Dendritic cell treated with granulocyte-macrophage colony-stimulating factor and Interleukin-4, amounts not matched to agents 40 ng/mL and 50 ng/mL, for 4 days (primary cell): ENCODE measurements at regions not wholly inside any gene's neighbourhood (a gene's known extent, or its start where the extent isn't known, plus 50 kb on each side); places are given as distances from the start of the nearest gene placed in this dataset.

Experiments
- H3K27ac Mint-ChIP-seq: one replicate; pipeline ENCODE4 v1.8.0; 2022; ENCODE audit warnings: mild to moderate bottlenecking, mixed read lengths
- H3K27me3 Mint-ChIP-seq: one replicate; pipeline ENCODE4 v1.8.0; 2022; ENCODE audit warnings: mild to moderate bottlenecking, mixed read lengths
- H3K36me3 Mint-ChIP-seq: one replicate; pipeline ENCODE4 v1.8.0; 2022; ENCODE audit warnings: low read depth, mixed read lengths
- H3K4me1 Mint-ChIP-seq: one replicate; pipeline ENCODE4 v1.8.0; 2022; ENCODE audit warnings: low read depth, mixed read lengths
- H3K4me3 Mint-ChIP-seq: one replicate; pipeline ENCODE4 v1.8.0; 2022; ENCODE audit warnings: mild to moderate bottlenecking, moderate library complexity, mixed read lengths
- H3K9me3 Mint-ChIP-seq: one replicate; pipeline ENCODE4 v1.8.0; 2022; ENCODE audit warnings: mixed read lengths
- intact Hi-C: fragments of 100-400 bp; cut with micrococcal nuclease; formaldehyde crosslinking; loops from one replicate; pipeline ENCODE4 v1.15.0; 2022

GRCh38 chr3:105923140-105923539, 54.3 kb upstream of the CBLB start:
- H3K9me3 Mint-ChIP-seq: peaks cover 25% of the 10 kb centered on the region
- H3K4me1 Mint-ChIP-seq: no peaks in the 10 kb centered on the region
- no peaks in the 10 kb centered on the region for H3K27me3 Mint-ChIP-seq
- H3K27ac Mint-ChIP-seq: no peak overlapping the region
- no peak overlapping the region for H3K4me3 Mint-ChIP-seq
- intact Hi-C loops: no loop called here
- H3K36me3 Mint-ChIP-seq: no peaks in the 10 kb centered on the region

GRCh38 chr3:105927741-105928140, 58.9 kb upstream of the CBLB start:
- no peaks in the 10 kb centered on the region for H3K36me3 Mint-ChIP-seq
- no peak overlapping the region for H3K27ac Mint-ChIP-seq
- intact Hi-C loops: no loop called here
- no peaks in the 10 kb centered on the region for H3K9me3 Mint-ChIP-seq
- H3K4me1 Mint-ChIP-seq: no peaks in the 10 kb centered on the region
- no peaks in the 10 kb centered on the region for H3K27me3 Mint-ChIP-seq
- H3K4me3 Mint-ChIP-seq: no peak overlapping the region

- no peak overlapping the region for H3K4me3 Mint-ChIP-seq
- intact Hi-C loops: no loop called here
- H3K9me3 Mint-ChIP-seq: no peaks in the 10 kb centered on the region
- no peaks in the 10 kb centered on the region for H3K4me1 Mint-ChIP-seq
- no peak overlapping the region for H3K27ac Mint-ChIP-seq
- no peaks in the 10 kb centered on the region for H3K36me3 Mint-ChIP-seq
- H3K27me3 Mint-ChIP-seq: no peaks in the 10 kb centered on the region
Observed at GRCh38 chr3:105930733-105931132, 61.9 kb upstream of the CBLB start.

DNA sequence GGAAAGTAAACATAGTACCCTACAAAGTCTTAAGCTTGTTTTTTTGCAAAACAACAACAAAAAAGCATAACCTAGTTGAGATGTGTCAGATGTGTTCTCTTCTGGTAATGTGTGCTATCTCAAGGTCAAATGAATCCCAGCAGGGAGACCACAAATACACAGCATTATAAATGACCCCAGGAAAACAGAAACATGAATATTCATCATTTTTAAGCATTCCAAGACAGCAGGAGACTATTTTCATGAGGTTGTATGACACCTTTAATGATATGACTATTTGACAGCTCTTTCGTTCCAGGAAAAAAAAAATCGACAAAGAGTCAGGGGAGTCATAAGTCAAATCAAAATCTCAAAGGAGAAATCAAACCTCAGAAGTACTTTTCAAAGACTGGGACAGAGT, 62.7 kb upstream of the CBLB start:
- Mint-ChIP-seq H3K36me3 (no peaks in the 10 kb centered on the region), H3K4me3 (no peak overlapping the region), H3K4me1 (no peaks in the 10 kb centered on the region), H3K27ac (no peak overlapping the region), H3K9me3 (no peaks in the 10 kb centered on the region), H3K27me3 (no peaks in the 10 kb centered on the region)
- intact Hi-C loops: no loop called here

- H3K36me3 Mint-ChIP-seq: no peaks in the 10 kb centered on the region
- no peaks in the 10 kb centered on the region for H3K9me3 Mint-ChIP-seq
- H3K27ac Mint-ChIP-seq: no peak overlapping the region
- H3K27me3 Mint-ChIP-seq: no peaks in the 10 kb centered on the region
- no peak overlapping the region for H3K4me3 Mint-ChIP-seq
- intact Hi-C loops: no loop called here
- no peaks in the 10 kb centered on the region for H3K4me1 Mint-ChIP-seq
Observed at GRCh38 chr3:105933871-105934270, 65.1 kb upstream of the CBLB start.

DNA sequence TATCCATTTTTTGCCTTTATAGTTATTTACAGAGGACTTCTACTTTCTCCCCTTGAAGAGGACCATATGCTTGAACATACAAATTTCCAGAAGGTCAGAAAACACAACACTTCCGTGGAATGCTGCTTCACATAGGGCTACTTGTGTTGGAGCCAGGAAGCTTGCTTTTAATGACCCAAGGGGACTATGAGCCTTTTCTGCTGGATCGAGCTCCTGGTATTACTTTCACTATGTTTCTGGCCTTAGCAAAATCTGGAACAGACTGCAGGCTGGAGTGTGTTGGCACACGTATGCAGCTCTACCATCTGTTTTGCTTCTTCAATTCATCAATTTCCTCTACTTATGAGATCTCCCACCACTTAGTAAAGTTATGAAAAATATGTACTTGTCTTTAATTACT, 69.3 kb upstream of the CBLB start:
- H3K27me3 Mint-ChIP-seq: no peaks in the 10 kb centered on the region
- H3K4me1 Mint-ChIP-seq: no peaks in the 10 kb centered on the region
- intact Hi-C loops: no loop called here
- H3K27ac Mint-ChIP-seq: no peak overlapping the region
- H3K36me3 Mint-ChIP-seq: no peaks in the 10 kb centered on the region
- H3K9me3 Mint-ChIP-seq: peaks cover 6% of the 10 kb centered on the region
- H3K4me3 Mint-ChIP-seq: no peak overlapping the region

DNA sequence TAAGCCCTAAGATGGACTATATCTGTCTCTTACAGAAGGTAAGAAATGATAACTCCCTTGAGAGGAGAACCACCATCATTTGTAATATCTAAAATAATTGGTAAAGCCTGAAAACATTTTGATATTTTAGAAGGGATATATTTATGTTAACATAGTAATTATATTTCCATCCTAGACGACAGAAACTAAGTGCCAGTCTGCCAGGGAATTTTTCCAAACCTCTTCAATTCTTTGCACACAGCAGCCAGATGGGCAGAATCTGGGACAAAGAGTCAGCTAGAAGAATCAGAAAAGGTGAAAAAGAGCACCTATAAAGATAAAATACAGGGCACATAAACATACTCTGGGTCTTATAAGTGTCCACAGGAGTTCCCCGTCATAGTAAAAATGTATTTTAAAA, 70.0 kb upstream of the CBLB start:
- Mint-ChIP-seq H3K4me3 (no peak overlapping the region), H3K27me3 (no peaks in the 10 kb centered on the region), H3K27ac (no peak overlapping the region), H3K4me1 (no peaks in the 10 kb centered on the region), H3K9me3 (peaks cover 6% of the 10 kb centered on the region), H3K36me3 (no peaks in the 10 kb centered on the region)
- intact Hi-C loops: no loop called here

GRCh38 chr3:105944276-105944675, 75.5 kb upstream of the CBLB start:
- intact Hi-C loops: no loop called here
- peaks cover 6% of the 10 kb centered on the region for H3K9me3 Mint-ChIP-seq
- no peaks in the 10 kb centered on the region for H3K27me3 Mint-ChIP-seq
- H3K4me3 Mint-ChIP-seq: no peak overlapping the region
- peaks cover 8% of the 10 kb centered on the region for H3K4me1 Mint-ChIP-seq
- no peaks in the 10 kb centered on the region for H3K36me3 Mint-ChIP-seq
- no peak overlapping the region for H3K27ac Mint-ChIP-seq

DNA sequence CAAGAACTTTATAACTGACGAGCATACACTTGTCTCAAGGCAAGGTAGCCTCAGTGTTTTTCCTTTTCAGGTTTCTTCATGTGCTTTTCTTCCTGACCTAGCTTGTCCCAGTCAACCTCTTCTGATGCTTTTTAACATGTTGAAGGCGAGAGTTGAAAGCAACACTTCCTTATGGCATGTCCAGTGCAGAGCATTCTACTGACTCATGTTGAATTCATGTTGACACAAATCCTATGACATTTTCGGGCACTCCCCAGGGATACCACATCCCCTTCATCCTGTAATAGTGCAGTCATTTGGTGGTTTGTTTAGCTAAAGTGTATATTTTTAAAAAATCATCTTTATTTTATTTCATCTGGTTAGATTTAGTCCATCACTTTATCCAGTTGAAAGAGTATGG, 75.9 kb upstream of the CBLB start:
- Mint-ChIP-seq H3K36me3 (no peaks in the 10 kb centered on the region), H3K27me3 (no peaks in the 10 kb centered on the region), H3K4me3 (no peak overlapping the region), H3K4me1 (peaks cover 8% of the 10 kb centered on the region), H3K9me3 (peaks cover 6% of the 10 kb centered on the region), H3K27ac (no peak overlapping the region)
- intact Hi-C loops: no loop called here

DNA sequence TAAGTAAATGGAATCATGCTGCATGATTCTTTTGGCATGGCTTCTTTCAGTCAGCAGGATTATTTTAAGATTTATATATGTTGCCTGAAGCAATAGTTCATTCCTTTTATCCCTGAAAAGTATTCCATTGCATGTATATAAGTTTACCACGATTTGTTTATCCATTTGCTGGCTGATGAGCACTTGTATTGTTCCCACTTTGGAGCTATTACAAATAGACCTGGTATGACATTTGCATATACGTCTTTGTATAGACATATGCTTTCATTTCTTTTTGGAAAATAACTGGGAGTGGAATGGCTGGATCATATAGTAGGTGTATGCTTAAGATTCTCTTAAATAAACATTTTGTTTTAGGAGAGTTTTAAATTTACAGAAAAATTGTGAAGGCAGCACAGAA, 79.3 kb upstream of the CBLB start:
- Mint-ChIP-seq H3K4me3 (no peak overlapping the region), H3K36me3 (no peaks in the 10 kb centered on the region), H3K27ac (no peak overlapping the region), H3K4me1 (peaks cover 8% of the 10 kb centered on the region), H3K27me3 (no peaks in the 10 kb centered on the region), H3K9me3 (no peaks in the 10 kb centered on the region)
- intact Hi-C loops: no loop called here

GRCh38 chr3:105950881-105951600, 82.2 kb upstream of the CBLB start:
- Mint-ChIP-seq H3K27me3 (no peaks in the 10 kb centered on the region), H3K36me3 (no peaks in the 10 kb centered on the region), H3K4me1 (peaks cover 8% of the 10 kb centered on the region), H3K27ac (no peak overlapping the region), H3K9me3 (no peaks in the 10 kb centered on the region), H3K4me3 (no peak overlapping the region)
- intact Hi-C loops: no loop called here

- no peak overlapping the region for H3K4me3 Mint-ChIP-seq
Observed at GRCh38 chr3:105953831-105954230, 85.0 kb upstream of the CBLB start.

GRCh38 chr3:105956306-105956705, 87.5 kb upstream of the CBLB start:
- no peak overlapping the region for H3K4me3 Mint-ChIP-seq
- H3K27ac Mint-ChIP-seq: no peak overlapping the region
- H3K36me3 Mint-ChIP-seq: no peaks in the 10 kb centered on the region
- peaks cover 5% of the 10 kb centered on the region for H3K4me1 Mint-ChIP-seq
- no peaks in the 10 kb centered on the region for H3K27me3 Mint-ChIP-seq
- no peaks in the 10 kb centered on the region for H3K9me3 Mint-ChIP-seq
- intact Hi-C loops: no loop called here

More at GRCh38 chr3:105953831-105954230, 85.0 kb upstream of the CBLB start:
- intact Hi-C loops: no loop called here
- no peaks in the 10 kb centered on the region for H3K4me1 Mint-ChIP-seq
- no peaks in the 10 kb centered on the region for H3K9me3 Mint-ChIP-seq
- no peak overlapping the region for H3K27ac Mint-ChIP-seq
- H3K36me3 Mint-ChIP-seq: no peaks in the 10 kb centered on the region
- no peaks in the 10 kb centered on the region for H3K27me3 Mint-ChIP-seq

DNA sequence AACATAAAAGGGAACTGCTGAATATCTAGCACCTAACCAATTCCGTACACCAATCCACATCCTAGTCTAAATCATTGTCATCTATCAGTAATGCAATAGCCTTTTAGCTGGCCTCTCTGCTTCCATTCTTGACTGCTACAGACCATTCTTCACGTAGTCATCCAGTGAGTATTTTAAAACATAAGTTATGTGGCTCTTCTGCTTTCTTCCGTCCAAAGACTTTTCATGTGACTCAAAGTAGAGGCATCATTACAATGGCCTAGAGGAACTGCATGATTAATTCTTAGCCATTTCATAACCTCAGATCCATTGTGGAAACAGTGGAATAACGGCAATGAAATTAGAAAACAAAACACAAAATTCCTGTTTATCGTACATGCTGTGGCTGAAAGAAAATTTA, 88.9 kb upstream of the CBLB start:
- no peaks in the 10 kb centered on the region for H3K27me3 Mint-ChIP-seq
- no peaks in the 10 kb centered on the region for H3K36me3 Mint-ChIP-seq
- intact Hi-C loops: no loop called here
- H3K4me3 Mint-ChIP-seq: no peak overlapping the region
- peaks cover 5% of the 10 kb centered on the region for H3K4me1 Mint-ChIP-seq
- H3K27ac Mint-ChIP-seq: no peak overlapping the region
- H3K9me3 Mint-ChIP-seq: no peaks in the 10 kb centered on the region

DNA sequence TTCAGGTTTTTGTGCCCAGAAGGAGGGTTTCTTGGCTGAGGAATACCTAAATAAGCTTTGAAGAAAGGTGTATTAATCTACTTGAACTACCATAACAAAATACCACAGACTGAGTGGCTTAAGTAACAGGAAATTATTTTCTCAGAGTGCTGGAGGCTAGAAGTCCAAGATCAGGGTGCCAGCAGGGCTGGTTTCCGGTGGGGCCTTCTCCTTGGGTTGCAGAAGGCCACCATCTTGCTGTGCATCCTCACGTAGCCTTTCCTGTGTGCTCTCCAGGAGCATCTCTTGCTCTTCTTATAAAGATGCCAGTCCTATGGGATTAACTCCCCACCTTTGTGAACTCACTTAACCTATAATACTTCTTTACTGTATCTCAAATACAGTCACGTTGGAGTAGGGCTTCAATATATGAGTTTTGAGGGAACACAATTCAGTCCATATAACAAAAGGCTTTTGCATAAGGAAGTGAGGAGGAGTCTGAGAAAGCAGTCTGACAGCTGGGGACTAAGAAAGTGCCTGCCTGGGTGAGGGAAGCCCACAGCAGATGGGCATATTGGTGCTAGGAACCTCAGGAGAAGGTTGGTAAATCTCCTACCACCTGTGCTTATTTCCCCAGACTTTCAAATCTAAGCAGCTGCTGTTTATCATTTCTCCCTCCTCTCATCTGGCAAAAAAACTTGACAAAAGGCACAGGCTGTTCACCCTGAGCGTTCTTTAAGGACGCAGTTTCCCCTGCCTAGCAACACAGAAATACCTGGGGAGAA, 89.6 kb upstream of the CBLB start:
- no peak overlapping the region for H3K4me3 Mint-ChIP-seq

More for the DNA sequence above, 89.6 kb upstream of the CBLB start:
- intact Hi-C loops: no loop called here
- Mint-ChIP-seq H3K4me1 (peaks cover 5% of the 10 kb centered on the region), H3K9me3 (no peaks in the 10 kb centered on the region), H3K27ac (no peak overlapping the region), H3K27me3 (no peaks in the 10 kb centered on the region), H3K36me3 (no peaks in the 10 kb centered on the region)
